Transverse colon (tissue), 4 donors: ENCODE measurements at regions not wholly inside any gene's neighbourhood (a gene's known extent, or its start where the extent isn't known, plus 50 kb on each side); places are given as distances from the start of the nearest gene placed in this dataset.

Source experiments
- CTCF ChIP-seq, 5 experiments: fragments of 200-600 bp in 3 of 5; fragments of 450-650 bp in 2 of 5; sonication (generic) in 3 of 5; IDR thresholded peaks; 1 replicate in 2 of 5; 2 replicates in 3 of 5; pipeline ENCODE4 v1.5.1; 2016 to 2017; ENCODE audit warnings: antibody characterized with exemption in 5 of 5, inconsistent platforms in 3 of 5, mild to moderate bottlenecking in 2 of 5, moderate library complexity in 1 of 5
- EP300 ChIP-seq: sonication (generic); formaldehyde crosslinking; IDR thresholded peaks from one replicate; pipeline ENCODE4 v1.6.1; 2017; ENCODE audit warnings: antibody characterized with exemption, low read depth
- POLR2AphosphoS5 ChIP-seq, 3 donors: sonication (generic); formaldehyde crosslinking; IDR thresholded peaks; one replicate each; pipeline ENCODE4 v1.6.1; 2016; ENCODE audit warnings: antibody characterized with exemption in 3 of 3

- TF ChIP-seq CTCF (IDR thresholded peaks at IDR 0.05) (no peak), POLR2AphosphoS5 (IDR thresholded peaks at IDR 0.05) (no peak), EP300 (no peak)
Measured at GRCh38 chr6:62669831-62670230, 383.8 kb upstream of the KHDRBS2 start.
